PFSK-1 (cell line): ENCODE measurements at regions not wholly inside any gene's neighbourhood (a gene's known extent, or its start where the extent isn't known, plus 50 kb on each side); places are given as distances from the start of the nearest gene placed in this dataset.

Experiments
- POLR2AphosphoS5 ChIP-seq: IDR thresholded peaks from 2 replicates; pipeline ENCODE4 v1.6.1; 2012; ENCODE audit warnings: low read depth, mild to moderate bottlenecking, control low read depth, low read length, moderate library complexity
- TAF1 ChIP-seq: IDR thresholded peaks from 2 replicates; pipeline ENCODE4 v1.6.1; 2012; ENCODE audit warnings: low read length, control low read depth, borderline replicate concordance; ENCODE audit not compliant: insufficient read depth

DNA sequence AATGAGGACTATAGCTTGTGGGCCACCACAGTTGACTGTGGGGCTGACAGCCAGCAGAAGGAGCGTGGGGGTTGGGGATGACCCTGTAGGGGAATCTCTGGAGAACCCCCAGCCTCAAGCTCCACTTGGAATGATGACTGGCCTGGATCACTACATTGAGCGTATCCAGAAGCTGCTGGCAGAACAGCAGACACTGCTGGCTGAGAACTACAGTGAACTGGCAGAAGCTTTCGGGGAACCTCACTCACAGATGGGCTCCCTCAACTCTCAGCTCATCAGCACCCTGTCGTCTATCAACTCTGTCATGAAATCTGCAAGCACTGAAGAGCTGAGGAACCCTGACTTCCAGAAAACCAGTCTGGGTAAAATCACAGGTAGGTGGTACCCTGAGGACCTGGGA, 128.4 kb upstream of the DMRT1 start:
- TF ChIP-seq TAF1 (no peak), POLR2AphosphoS5 (no peak)
